ENCODE measurements at regions not wholly inside any gene's neighbourhood (a gene's known extent, or its start where the extent isn't known, plus 50 kb on each side); places are given as distances from the start of the nearest gene placed in this dataset.

- Histone ChIP-seq H3K79me1 (ENCODE audit: low read depth, low read length) (no peaks in the 10 kb centered on the region), H2BK20ac (ENCODE audit: low read length) (no peak overlapping the region), H4K91ac (replicated peaks; ENCODE audit: insufficient read length, low read length) (no peak overlapping the region), H3K23ac (ENCODE audit: insufficient read length) (no peak overlapping the region), H3K9me3 (ENCODE audit: insufficient read depth in 2 of 2, low read depth in 1 of 2, low read length in 1 of 2) (no peaks in the 10 kb centered on the region), H3K14ac (ENCODE audit: insufficient read length) (no peak overlapping the region), H2BK120ac (replicated peaks; ENCODE audit: low read depth, low read length) (no peak overlapping the region), H3K4me2 (ENCODE audit: insufficient read depth in 1 of 2, low read depth in 2 of 2, low read length in 2 of 2) (no peak overlapping the region), H3K56ac (replicated peaks; ENCODE audit: insufficient read length, low read depth, low read length) (no peak overlapping the region), H4K8ac (ENCODE audit: extremely low read depth, insufficient read depth, low read length) (no peak overlapping the region), H2BK5ac (ENCODE audit: low read depth, low read length) (no peak overlapping the region), H2BK12ac (ENCODE audit: low read depth, low read length) (no peak overlapping the region), H2AK5ac (ENCODE audit: low read depth, low read length) (no peak overlapping the region), H2AFZ (ENCODE audit: low read length) (no peak overlapping the region), H3K23me2 (ENCODE audit: low read depth, low read length) (no peaks in the 10 kb centered on the region; the same call in 1 of the 2 replicates), H3K18ac (ENCODE audit: extremely low read depth, low read length) (no peak overlapping the region), H3K4ac (replicated peaks; ENCODE audit: insufficient read length, low read depth, low read length) (no peak overlapping the region), H2BK15ac (ENCODE audit: low read length) (no peak overlapping the region), H3K4me1 (replicated peaks in 1 of 4; ENCODE audit: control insufficient read depth in 3 of 4, insufficient read depth in 4 of 4, low read length in 3 of 4) (no peaks in the 10 kb centered on the region), H3K4me3 (ENCODE audit: extremely low read depth in 1 of 4, insufficient read depth in 2 of 4, low read depth in 3 of 4, low read length in 4 of 4) (no peak overlapping the region), H3K36me3 (ENCODE audit: control insufficient read depth in 2 of 4, insufficient read depth in 4 of 4, low read length in 3 of 4) (no peaks in the 10 kb centered on the region), H3K79me2 (ENCODE audit: control insufficient read depth in 1 of 2, insufficient read depth in 2 of 2, low read length in 2 of 2) (no peaks in the 10 kb centered on the region), H4K5ac (ENCODE audit: insufficient read length, low read depth, low read length) (no peak overlapping the region), H3K9ac (replicated peaks in 1 of 4; ENCODE audit: extremely low read depth in 1 of 4, low read depth in 3 of 4, low read length in 3 of 4) (no peak overlapping the region), H3K27me3 (replicated peaks in 1 of 4; ENCODE audit: control insufficient read depth in 3 of 4, extremely low read depth in 1 of 4, insufficient read depth in 3 of 4, low read length in 3 of 4) (no peaks in the 10 kb centered on the region), H3K27ac (ENCODE audit: low read depth, low read length) (no peak overlapping the region), H4K20me1 (replicated peaks in 1 of 2; ENCODE audit: control insufficient read depth in 1 of 2, insufficient read depth in 2 of 2, low read length in 2 of 2) (no peaks in the 10 kb centered on the region)
- no peak for FAIRE-seq
- WGBS, 2 experiments (ENCODE audit: extremely low coverage in 1 of 2, insufficient coverage in 1 of 2, insufficient read length in 1 of 2, insufficient replicate concordance in 2 of 2, low coverage in 1 of 2, low lambda C conversion rate in 2 of 2, missing lambda C conversion rate in 1 of 2): 82% methylated on average over 1 of the region's 1 CpG; no CpG with 5 or more reads in 1 of the 2 experiments
- no peak for DNase-seq (ENCODE audit: low read depth in 1 of 2, low spot score in 2 of 2)
- CTCF ChIA-PET (ENCODE audit: partially characterized antibody): interaction anchor here (0.6 to 3.1 kb wide), 3 partner anchors 12 to 116 kb away, joined by 3 to 9 read pairs (median 3); no protein-coding TSS in a partner anchor
- POLR2A ChIA-PET (ENCODE audit: partially characterized antibody): interaction anchor here (1.0 to 1.5 kb wide), 2 partner anchors 13 to 17 kb away, joined by 3 read pairs; no protein-coding TSS in a partner anchor
- TF ChIP-seq TBP (IDR thresholded peaks at IDR 0.05; ENCODE audit: low read depth, low read length) (no peak), TEAD4 (IDR thresholded peaks at IDR 0.05; ENCODE audit: low read depth, low read length) (no peak), JUN (IDR thresholded peaks at IDR 0.05; ENCODE audit: low read depth, low read length) (no peak), SUZ12 (IDR thresholded peaks at IDR 0.05; ENCODE audit: low read length) (no peak), CHD2 (IDR thresholded peaks at IDR 0.05; ENCODE audit: low read length) (no peak), HDAC2 (IDR thresholded peaks at IDR 0.05; ENCODE audit: borderline replicate concordance in 1 of 2, low read depth in 2 of 2, low read length in 2 of 2) (no peak), SP4 (IDR thresholded peaks at IDR 0.05; ENCODE audit: low read length) (no peak), KDM1A (IDR thresholded peaks at IDR 0.05; ENCODE audit: borderline replicate concordance, low read length) (no peak), POLR2A (IDR thresholded peaks at IDR 0.05; ENCODE audit: control extremely low read depth in 1 of 2, low read depth in 2 of 2, low read length in 2 of 2) (no peak), SRF (IDR thresholded peaks at IDR 0.05; ENCODE audit: low read depth, low read length) (no peak), SAP30 (IDR thresholded peaks at IDR 0.05; ENCODE audit: insufficient read depth, insufficient replicate concordance, low read length) (no peak), CREB1 (IDR thresholded peaks at IDR 0.05) (no peak), CBX8 (IDR thresholded peaks at IDR 0.05; ENCODE audit: borderline replicate concordance, low read depth, low read length) (no peak), ATF2 (IDR thresholded peaks at IDR 0.05; ENCODE audit: low read length) (no peak)
These were observed 101.7 kb upstream of the KIT start for GRCh38 chr4:54556051-54556450.
